EH (cell line): ENCODE measurements at regions not wholly inside any gene's neighbourhood (a gene's known extent, or its start where the extent isn't known, plus 50 kb on each side); places are given as distances from the start of the nearest gene placed in this dataset.

ENCODE experiments used
- DNase-seq: peaks from one replicate; pipeline ENCODE4 v3.0.0-alpha.2; 2015; ENCODE audit warnings: low read depth

DNA sequence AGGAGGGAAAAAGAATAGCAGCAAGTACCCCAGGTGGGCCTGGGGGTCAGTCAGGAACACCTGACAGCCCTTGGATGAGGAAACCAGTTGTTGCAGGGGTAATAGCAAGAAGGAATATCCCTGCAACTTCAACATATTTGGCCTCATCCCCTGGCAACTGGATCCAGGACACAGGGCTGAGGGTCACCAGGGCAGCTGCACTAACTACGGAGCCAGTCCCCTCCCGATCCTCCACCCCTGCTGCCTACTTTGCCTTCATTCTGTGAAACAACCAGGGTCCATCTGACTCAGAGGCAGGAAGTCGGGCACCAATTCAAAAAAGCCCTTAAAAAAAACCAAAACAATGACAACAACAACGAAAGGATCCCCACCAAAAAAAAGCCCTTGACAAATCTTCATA is 52.9 kb downstream of the FRMPD3 start:
- no peak for DNase-seq

DNA sequence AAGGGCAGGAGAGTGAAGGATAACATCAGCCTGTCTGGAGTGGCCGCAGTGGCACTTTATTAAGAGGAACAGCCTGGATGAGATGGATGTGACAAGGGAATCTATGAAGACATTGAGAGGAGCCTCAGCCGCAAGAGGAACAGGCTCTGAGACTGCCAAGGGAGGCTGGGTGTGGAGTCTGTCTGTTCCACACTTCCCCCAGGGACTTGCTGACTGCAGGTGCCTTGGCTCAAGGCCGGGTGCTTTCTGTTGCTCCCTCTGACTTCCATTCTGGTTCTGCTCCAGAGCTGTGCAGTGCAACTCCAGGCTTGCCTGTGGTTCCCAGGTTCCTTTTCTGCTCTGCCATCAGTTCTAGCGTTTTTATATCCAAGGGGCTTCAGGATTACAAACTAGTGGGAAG is 54.6 kb downstream of the FRMPD3 start:
- no peak for DNase-seq

DNA sequence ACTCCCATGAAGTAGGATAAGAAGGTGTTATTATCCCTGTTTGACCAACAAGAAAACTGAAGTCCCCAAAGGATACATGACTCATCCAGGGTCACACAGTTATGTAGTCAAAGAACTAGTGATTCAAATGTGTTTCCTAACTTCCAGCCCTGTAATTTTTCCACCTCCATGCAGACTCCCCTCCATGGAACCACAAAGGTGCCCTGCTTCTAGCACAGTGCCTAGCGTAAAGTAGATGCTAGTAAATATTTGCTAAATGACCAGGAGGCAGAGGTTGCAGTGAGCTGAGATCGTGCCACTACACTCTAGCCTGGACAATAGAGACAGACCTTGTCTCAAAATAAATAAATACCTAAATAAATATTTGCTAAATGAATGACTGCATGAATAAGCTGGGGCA is 55.8 kb downstream of the FRMPD3 start:
- no peak for DNase-seq

DNA sequence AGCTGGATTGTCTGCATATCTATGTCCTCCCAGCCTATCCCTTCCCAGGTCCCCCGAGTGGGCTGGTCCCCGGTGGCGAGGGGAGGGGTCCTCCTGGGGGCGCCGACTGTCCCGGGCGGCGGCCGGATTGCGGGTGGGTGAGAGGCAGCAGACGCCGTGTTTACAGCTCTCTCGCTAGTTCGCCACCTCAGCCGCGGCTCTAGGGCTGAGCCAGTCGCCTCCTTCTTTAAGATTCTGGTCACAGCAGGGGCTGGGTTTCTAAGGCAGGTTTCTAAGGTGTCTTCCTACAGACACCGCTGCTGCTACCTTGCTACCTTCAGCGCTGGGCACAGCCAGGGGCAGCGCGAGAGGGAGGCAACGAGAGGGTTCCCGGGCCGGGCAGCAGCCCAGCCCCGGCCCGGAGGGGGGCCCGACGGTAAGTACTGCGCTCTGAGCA is 57.2 kb downstream of the FRMPD3 start:
- no peak for DNase-seq

DNA sequence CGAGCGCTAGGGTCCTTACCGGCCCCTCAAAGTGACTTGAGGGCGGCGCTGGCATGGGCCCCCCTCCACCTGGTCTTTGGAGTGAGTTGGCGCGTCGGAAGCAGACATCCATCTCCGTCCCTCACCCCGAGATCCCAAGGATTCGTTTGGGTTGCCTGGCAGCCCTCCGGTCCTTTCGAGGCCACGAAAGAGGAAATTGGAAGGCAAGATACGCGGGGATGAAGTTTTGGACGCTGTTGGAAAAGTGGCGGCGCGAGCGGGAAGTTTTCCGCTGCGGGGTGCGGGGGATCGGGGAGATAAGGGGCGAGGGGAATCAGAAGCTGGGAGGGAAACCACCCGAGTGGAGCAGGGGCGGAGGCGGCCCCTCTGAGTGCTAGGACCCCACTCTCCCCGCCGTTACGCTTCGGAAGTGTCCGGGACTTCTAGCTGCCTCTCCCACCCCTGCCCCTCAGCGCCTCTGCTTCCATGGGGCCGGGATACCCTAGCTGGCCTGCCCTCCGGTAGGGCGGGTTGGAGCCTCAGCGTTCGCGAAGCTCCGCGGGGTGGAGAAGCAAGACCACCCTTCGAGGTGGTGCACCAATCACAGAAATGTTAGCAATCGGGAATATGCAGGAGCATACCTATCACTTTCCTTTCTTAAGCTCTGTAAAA is 57.8 kb downstream of the FRMPD3 start:
- no peak for DNase-seq

DNA sequence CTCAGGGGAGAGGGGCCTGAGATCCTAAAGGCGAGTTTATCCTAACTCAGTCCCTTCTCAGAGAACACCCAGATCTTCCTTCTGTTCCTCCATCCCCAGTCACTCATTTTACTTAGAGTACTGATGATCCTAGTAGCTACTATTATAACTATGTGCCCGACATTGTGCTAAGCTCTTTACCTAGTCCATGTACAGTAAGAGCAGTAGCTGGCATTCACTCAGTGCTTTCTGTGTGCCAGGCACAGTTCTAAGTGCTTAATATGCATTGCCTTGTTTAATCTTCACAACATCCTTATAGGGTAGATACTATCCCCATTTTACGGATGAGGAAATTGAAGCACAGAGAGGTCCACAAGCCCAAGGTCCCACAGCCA is 58.3 kb downstream of the FRMPD3 start:
- no peak for DNase-seq

DNA sequence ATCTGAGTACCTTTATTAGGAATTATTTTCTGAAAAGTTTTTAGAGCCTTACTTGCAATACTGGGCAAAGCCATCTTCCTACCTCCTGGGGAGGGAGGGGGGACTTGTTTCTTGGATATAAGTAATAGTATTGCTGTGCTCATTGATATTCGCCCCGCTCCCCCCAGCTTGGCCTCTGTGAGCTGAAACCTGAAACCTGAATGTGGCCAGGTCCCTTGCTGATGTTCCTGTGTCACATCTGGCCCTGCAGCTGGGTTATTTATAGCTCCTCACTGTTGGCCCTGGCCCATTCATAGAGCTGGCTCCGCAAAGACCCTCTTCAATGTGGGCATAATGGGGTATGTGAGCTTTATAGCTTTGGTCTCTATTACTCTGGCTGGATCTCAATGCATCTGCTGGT is 59.5 kb downstream of the FRMPD3 start:
- DNase-seq: no peak

DNA sequence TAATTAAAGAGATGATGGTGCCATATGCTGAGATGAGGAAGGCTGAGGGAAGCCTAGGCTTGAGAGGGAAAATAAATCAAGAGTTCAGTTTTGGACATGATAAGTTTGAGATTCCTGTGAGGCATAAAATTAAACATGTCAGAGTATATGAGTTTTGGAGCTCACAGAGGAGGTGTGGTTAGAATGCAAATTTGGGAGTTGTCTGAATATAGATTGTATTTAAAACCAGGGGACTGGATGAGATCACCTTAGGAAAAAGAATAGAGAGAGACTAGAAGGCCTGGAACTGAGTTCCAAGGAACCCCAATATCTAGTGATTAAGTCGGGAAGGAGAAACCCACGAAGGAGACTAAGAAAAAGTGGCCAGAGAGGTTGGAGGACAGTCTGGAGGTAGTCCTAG is 65.5 kb downstream of the FRMPD3 start:
- DNase-seq: no peak

DNA sequence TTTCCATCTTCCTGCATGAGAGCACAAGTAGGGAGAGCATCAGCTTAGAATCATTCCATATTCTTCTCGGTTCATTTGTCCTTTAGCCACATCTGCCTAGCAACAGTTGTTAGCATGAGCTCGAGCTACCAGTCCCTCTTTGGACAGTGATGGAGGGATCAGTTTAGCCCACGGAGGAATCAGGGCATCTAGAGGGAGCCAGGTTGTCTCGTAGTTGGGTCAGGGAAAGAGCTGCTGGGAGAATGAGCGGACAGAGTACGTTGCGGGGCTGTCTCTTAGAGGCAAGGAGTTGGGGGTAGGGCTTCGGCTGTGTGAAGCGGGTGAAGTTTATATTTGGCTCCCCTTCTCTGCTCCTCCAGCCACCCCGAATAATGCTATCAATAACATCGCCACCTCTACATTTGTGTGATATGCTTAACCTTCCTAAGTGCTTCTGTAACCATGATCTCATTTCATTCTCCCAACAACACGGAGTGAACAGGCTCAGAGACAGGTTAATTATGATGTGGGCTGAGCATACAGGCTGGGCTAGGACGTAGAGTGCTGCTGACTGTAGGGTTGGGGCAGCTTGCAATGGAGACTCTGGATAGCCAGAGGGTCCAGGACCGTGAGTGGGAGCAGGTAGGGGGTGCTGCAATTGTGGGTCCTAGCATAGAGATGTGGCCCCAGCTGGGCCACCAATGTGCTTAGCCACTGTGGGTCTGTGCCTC is 72.6 kb downstream of the FRMPD3 start:
- no peak for DNase-seq

DNA sequence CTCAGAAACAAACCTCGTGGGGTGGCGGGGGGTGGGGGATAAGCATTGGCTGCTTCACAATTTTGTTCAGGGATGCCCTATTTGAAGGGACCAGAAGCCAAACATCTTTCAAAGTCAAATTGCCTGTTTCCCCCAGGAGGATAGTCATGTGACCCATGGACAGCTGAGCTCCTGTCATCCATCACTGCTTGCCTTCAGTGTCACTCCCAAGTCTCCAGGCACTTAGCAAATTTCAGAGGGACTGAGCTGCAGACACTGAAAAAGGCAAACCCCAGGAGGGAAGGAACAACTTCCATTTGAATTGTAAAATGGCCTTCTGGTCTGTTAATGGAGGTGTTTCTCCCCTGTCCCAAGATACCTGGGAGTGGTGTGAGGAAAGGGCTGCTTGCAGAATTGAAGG is 73.4 kb downstream of the FRMPD3 start:
- DNase-seq: no peak

DNA sequence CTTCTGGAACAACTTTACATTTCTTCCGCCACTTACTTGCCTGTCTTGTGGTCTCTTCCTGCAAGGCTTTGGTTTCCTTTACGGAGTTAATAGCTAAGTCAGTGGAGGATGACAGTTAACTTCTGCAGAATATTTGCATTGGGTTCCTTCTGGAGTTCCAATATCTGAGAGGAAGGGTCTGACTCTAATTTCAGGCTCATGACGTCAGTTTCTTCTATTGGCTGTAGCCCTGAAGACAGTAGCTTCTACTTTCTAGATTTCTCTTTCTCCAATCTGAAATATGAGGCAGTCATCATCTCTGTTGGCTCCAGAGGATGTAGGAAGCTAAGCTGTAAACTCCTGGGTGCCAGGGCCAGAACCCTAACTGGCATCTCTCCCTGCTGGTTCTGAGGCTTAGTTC is 76.7 kb downstream of the FRMPD3 start:
- no peak for DNase-seq

DNA sequence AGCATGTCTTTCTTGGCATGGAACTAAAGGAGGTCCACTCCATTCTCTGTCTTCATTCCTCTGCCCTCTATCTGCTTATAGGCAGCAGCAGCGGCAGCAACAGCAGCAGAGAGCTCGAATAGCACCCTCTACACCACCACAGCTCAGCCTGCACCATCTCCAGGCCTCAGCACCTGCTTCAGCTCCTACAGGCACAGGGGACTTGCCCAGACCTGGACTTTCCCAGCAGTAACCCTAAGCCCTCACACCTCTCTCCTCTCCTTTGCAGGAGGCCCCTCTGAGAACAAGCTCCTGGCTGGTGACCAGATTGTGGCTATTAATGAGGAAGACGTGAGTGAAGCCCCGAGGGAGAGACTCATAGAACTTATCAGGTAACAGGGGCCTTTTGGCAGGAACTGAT is 80.7 kb downstream of the FRMPD3 start:
- no peak for DNase-seq

DNA sequence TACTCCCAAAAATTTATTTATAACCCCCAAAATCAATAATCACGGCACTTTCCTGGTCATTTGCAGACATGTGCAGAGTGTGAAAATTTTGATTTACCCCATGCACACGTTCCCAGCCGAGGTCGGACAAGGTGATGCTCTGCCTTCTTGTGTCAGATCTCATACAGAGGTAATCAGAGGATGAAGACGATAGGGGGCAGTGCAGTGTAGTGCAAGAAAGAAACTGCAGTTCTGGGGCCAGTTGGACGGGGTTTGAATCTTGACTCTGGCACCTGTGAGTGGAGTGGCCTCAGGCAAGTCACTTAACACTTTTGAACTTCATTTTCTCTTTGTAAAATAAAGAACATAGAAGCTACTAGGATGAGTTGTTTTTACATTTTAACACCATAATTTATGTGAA is 88.4 kb downstream of the FRMPD3 start:
- peak; percentile 56 for DNase-seq

DNA sequence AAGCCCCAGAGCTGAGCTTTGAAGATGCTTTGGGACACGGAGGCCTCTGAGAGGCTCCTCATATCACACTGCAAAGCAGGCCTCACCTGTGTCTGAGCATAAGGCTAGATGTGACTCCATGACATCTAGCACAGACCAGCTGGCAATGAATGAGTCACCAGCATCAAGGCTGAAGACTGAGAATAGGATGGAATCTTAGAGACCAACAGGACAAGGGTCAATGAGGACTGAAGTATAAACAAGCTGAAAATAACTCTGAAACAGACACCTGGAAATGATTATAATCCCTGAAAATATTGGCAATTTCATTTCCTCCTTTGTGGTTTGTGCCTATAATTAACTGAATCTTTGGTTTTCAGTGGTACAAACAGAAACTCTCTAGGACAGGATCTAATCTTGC is 87.1 kb upstream of the PRPS1 start:
- DNase-seq: peak; percentile 36

DNA sequence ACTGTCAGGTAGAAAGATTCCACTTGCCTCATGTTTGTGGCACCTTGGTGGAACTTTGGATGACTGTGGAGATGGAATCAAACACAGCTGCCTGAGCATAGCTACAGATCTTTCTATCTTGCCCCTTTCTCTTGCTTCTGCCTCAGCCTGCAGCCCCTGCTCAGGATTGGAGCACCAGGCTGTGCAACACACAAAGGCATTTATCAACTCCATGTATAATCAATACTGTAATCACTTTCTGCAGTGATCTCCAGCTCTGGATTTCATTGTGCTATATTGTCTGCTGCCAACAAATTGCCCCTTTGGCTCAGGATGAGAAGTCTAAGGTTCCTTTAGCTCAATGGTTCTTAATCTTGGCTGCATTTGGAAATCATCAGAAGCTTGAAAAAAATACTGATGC is 86.3 kb upstream of the PRPS1 start:
- no peak for DNase-seq

DNA sequence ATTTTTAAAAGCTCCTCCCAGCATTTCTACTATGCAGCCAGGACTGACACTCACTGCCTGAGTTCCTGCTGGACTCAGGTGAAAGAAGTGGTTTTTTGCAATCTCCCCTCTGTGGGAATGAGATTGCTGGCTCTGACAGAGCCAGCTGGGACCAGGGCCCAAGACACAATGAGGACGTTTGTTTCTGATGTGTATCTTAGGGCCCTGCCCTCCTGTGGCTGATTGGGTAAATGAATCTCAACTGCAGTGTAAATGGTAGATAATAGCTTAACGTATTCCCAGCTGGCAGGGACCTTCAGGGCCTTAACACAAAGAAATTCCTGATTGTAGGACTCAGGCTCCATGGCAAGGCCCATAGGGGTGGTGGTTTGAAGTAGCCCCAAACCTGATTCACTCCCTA is 85.8 kb upstream of the PRPS1 start:
- DNase-seq: peak; percentile 23

DNA sequence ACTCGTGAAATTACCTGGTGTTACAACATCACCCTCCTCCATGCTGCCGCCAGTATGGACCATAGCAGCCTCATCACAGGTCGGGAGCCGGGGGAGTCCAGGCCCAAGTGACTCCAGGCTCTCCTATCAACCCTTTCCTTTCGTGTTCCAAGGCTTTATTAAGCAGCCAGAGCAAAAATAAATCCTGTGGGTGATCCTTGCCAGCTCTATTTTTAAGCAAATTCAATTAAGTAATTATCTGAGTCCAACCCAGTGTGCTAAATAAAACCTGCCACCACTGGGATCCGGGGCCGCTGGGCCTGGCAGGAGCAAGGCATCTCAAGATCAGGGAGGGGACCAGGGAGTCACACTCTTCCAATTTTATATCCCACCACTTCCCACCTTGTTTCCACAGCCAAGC is 80.7 kb upstream of the PRPS1 start:
- no peak for DNase-seq

DNA sequence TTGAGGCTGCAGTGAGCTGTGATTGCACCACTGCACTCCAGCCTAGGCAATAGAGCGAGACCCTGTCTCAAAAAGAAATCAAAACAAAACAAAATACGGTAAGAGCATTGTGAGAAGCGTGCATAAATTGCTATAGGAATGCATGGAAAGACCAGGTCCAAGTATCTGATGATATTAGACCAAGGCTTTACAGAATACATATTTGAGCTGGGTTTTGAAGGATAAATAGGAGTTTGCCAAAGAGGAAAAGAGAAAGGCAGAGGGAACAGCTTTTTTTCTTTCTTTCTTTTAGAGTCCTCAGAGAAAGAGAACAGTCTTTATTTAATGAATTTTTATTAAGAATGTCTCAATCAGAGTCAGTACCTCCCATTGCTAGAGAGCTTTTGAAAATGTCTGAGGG is 79.5 kb upstream of the PRPS1 start:
- DNase-seq: no peak

DNA sequence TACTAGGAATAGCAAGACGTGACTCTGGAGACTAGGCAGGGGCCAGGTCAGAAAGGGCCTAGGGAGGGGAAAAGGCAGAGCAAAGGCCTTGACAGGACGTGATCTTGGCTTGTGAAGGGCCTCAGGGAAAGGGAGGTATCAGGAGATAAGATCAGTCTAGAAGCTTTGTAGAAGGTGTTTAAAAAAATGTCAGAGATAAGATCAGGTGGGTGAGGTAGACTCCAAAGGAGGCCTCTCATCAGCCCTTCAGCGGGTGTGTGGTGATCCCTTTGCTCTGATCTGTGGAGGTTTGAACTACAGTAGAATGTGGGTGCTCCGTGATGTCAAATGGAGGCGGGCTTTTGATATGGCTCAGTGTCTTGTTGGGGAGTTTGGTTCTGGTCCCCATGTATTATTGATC is 78.8 kb upstream of the PRPS1 start:
- no peak for DNase-seq

DNA sequence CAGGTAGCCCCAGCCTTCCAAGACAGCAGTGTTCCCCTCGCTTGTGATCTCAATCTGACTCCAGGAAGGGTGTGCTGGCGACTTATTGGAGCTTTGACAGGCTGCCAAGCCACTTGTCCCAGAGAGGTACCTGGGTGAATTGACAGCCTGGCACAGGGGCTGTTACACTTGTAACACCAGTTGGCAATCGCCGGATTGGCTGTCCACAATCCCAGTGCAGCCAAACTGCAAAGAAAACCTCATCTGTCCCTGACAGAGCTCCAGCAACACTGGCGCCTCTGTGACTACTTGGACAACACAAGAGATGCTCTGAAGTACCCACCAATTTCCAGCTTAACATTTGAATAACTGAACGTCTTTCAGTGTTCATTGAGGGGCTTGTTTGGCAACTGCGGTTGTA is 76.8 kb upstream of the PRPS1 start:
- no peak for DNase-seq

DNA sequence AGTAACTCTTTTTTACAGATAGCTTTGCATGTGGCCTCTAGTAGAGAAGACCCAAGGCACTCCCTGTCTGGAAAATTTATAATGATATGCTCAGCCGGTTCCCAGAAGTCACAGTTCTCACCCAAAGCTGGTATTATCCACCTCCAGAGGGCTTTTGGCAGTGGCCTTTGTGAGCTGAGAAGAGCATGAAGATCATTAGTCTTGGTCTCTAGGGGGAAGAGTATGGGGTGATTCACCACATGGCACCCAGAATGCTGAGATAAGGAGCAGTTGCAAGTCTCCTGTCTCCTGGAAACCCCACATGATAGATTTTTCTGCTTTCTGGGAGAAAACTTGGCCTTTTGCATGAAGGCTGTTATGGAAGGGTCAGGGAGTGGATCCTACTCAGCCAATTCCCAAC is 75.4 kb upstream of the PRPS1 start:
- DNase-seq: peak; percentile 40

DNA sequence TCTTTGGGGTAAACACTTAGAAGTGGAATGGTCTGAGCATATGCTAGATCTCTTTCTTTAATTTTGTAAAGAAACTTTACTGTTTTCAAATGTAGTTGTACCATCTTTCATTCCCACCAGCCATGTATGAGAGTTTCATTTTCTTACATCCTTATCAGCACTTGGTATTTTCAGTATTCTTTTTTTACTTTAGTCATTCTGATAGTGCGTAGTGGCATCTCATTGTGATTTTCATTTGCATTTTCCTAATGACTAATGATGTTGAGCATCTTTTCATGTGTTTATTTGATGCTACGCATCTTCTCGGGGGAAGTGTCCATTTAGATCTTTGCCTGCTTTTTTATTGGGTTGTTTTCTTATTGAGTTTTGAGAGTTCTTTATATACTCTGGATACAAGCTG is 71.3 kb upstream of the PRPS1 start:
- DNase-seq: no peak

DNA sequence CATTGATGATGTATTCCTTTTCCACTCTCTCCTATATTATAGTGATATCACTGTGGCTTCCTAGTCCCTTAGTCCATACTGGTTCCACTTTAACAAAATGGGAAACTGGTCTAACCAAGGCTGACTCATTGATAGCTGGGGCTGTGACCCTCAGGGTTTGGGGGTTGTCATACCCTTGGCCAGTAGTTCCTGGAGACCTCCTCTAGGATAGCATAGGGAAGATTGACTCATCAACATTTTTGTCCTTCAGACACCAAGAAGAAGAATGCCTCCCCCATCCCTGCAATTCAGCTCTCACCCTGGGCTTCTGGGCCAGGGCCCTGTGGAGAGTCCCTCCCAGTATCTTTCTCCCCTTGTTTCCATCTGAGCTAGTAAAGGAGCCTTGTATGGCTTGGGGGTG is 68.8 kb upstream of the PRPS1 start:
- DNase-seq: peak; percentile 79

DNA sequence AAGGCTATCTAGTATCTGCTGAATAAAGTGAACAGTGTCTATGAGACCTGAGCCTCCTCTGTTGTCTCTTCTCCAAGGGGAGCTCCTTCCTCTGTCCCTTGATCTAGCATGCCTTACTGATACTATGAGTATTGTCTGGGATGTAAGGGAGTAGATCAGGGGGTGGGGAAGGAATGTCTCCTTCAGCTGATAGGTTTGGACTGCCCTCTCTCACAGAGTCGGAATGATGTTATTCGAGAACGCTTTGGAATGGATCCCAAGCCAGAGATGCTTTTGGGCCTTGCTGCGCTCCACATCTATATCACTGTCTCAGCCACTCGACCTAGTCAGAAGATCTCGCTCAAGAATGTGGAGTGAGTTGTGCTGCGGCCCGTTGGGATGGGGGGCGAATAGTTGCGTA is 68.3 kb upstream of the PRPS1 start:
- peak; percentile 46 for DNase-seq
